Immature natural killer cell (primary cell): ENCODE measurements at regions not wholly inside any gene's neighbourhood (a gene's known extent, or its start where the extent isn't known, plus 50 kb on each side); places are given as distances from the start of the nearest gene placed in this dataset.
A peak's percentile ranks its signal among the peaks of the same experiment; 100 is the strongest.

Source experiments
- DNase-seq, 3 donors: peaks; one replicate each; pipeline ENCODE4 v3.0.0; 2022; ENCODE audit warnings: mixed read lengths in 1 of 3
- H3K27ac Mint-ChIP-seq, 6 donors: one replicate each; pipeline ENCODE4 v1.8.0; 2020; ENCODE audit warnings: mixed read lengths in 6 of 6, mild to moderate bottlenecking in 5 of 6, inconsistent platforms in 4 of 6, moderate library complexity in 3 of 6
- H3K27me3 Mint-ChIP-seq, 3 donors: one replicate each; pipeline ENCODE4 v1.8.0; 2020 to 2021; ENCODE audit warnings: low read depth in 3 of 3, mild to moderate bottlenecking in 3 of 3, mixed read lengths in 3 of 3, moderate library complexity in 3 of 3, inconsistent platforms in 1 of 3
- H3K36me3 Mint-ChIP-seq, 3 donors: one replicate each; pipeline ENCODE4 v1.8.0; 2020; ENCODE audit warnings: mixed read lengths in 3 of 3, inconsistent platforms in 2 of 3, mild to moderate bottlenecking in 2 of 3
- H3K4me1 Mint-ChIP-seq, 2 donors: one replicate each; pipeline ENCODE4 v1.8.0; 2020; ENCODE audit warnings: inconsistent platforms in 2 of 2, mild to moderate bottlenecking in 2 of 2, mixed read lengths in 2 of 2, moderate library complexity in 1 of 2
- H3K4me3 Mint-ChIP-seq, 5 donors: one replicate each; pipeline ENCODE4 v1.8.0; 2020; ENCODE audit warnings: mild to moderate bottlenecking in 5 of 5, mixed read lengths in 5 of 5, inconsistent platforms in 3 of 5, moderate library complexity in 3 of 5
- H3K9me3 Mint-ChIP-seq, 6 donors: one replicate each; pipeline ENCODE4 v1.8.0; 2020; ENCODE audit warnings: mild to moderate bottlenecking in 6 of 6, mixed read lengths in 6 of 6, inconsistent platforms in 4 of 6, moderate library complexity in 3 of 6

DNA sequence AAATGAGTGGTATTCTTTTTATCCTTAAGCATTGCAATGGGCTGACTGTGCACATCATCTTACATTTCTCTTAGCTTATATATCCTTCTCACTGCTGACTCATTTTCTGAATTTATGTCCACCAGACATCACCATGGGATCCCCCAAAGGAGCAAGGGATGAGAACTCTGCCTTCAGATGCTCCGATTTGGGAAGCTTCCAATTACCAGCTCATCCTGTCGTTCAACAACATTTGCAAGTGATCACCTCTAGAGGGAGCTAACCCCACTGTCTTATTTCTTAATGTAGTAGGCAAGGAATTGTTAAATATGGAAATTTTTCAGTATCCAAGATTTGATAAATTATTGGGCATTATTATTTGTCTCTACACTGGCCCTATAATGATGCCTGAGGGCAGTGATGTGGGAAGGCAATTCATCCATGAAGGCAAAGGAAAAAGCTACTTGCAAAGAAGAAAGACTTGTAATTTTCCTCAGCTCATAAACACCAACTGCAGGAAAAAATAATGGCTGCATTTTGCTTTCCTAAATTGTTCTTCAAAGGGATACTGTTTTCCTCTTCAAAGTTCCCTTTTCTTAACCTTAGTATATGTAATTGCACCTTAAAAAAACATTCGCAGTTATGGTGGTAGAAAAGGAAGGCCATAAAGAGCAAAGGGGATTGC is 102.4 kb upstream of the FSHB start:
- no peaks in the 10 kb centered on the region for H3K36me3 Mint-ChIP-seq
- H3K4me3 Mint-ChIP-seq: no peak overlapping the region
- H3K4me1 Mint-ChIP-seq: no peaks in the 10 kb centered on the region
- DNase-seq: peak in 1 of 3 donors; percentile 2
- H3K27ac Mint-ChIP-seq: no peak overlapping the region
- H3K27me3 Mint-ChIP-seq: peaks cover 0 to 4% (median 0%) of the 10 kb centered on the region in 3 donors
- peaks cover 0 to 2% (median 0%) of the 10 kb centered on the region in 6 donors for H3K9me3 Mint-ChIP-seq

- no peak for DNase-seq
- Mint-ChIP-seq H3K27me3 (peaks cover 0 to 4% (median 0%) of the 10 kb centered on the region in 3 donors), H3K4me3 (no peak overlapping the region), H3K27ac (no peak overlapping the region), H3K36me3 (no peaks in the 10 kb centered on the region), H3K9me3 (peaks cover 0 to 1% (median 0%) of the 10 kb centered on the region in 6 donors), H3K4me1 (no peaks in the 10 kb centered on the region)
Measured at GRCh38 chr11:30131535-30131934, 99.3 kb upstream of the FSHB start.

- Mint-ChIP-seq H3K9me3 (no peaks in the 10 kb centered on the region), H3K36me3 (no peaks in the 10 kb centered on the region), H3K27me3 (peaks cover 0 to 3% (median 0%) of the 10 kb centered on the region in 3 donors), H3K4me1 (no peaks in the 10 kb centered on the region), H3K4me3 (no peak overlapping the region), H3K27ac (no peak overlapping the region)
- no peak for DNase-seq
Measured at GRCh38 chr11:30133281-30133680, 97.5 kb upstream of the FSHB start.

GRCh38 chr11:30143098-30143705 is 87.6 kb upstream of the FSHB start:
- peaks cover 2 to 3% (median 2%) of the 10 kb centered on the region in 3 donors for H3K27me3 Mint-ChIP-seq

DNA sequence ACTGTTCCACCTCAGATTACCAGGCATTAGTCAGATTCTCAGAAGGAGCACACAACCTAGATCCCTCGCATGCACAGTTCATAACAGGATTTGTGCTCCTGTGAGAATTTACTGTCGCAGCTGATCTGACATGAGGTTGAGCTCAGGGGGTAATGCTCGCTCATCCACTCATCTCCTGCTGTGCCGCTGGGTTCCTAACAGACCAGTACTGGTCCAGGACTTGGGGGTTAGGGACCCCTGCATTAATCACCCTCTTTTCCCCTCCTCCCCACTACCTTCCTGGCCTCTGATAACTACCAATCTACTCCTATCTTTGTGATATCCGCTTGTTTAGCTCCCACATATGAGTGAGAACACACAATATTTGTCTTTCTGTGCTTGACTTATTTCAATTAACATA is 83.5 kb upstream of the FSHB start:
- Mint-ChIP-seq H3K27me3 (peaks cover 2 to 5% (median 3%) of the 10 kb centered on the region in 3 donors), H3K9me3 (peaks cover 0 to 9% (median 0%) of the 10 kb centered on the region in 6 donors), H3K4me1 (no peaks in the 10 kb centered on the region), H3K36me3 (no peaks in the 10 kb centered on the region), H3K4me3 (no peak overlapping the region), H3K27ac (no peak overlapping the region)
- no peak for DNase-seq

More at GRCh38 chr11:30143098-30143705, 87.6 kb upstream of the FSHB start:
- H3K4me1 Mint-ChIP-seq: no peaks in the 10 kb centered on the region
- peaks cover 0 to 7% (median 0%) of the 10 kb centered on the region in 6 donors for H3K9me3 Mint-ChIP-seq
- DNase-seq: peak in 2 of 3 donors; percentile 1 to 9
- H3K36me3 Mint-ChIP-seq: no peaks in the 10 kb centered on the region
- no peak overlapping the region for H3K4me3 Mint-ChIP-seq
- H3K27ac Mint-ChIP-seq: no peak overlapping the region

- H3K9me3 Mint-ChIP-seq: peaks cover 0 to 9% (median 0%) of the 10 kb centered on the region in 6 donors
- H3K4me1 Mint-ChIP-seq: no peaks in the 10 kb centered on the region
- H3K4me3 Mint-ChIP-seq: no peak overlapping the region
- H3K36me3 Mint-ChIP-seq: no peaks in the 10 kb centered on the region
- DNase-seq: no peak
- H3K27me3 Mint-ChIP-seq: peaks cover 0 to 8% (median 3%) of the 10 kb centered on the region in 3 donors
- H3K27ac Mint-ChIP-seq: no peak overlapping the region
Measured at GRCh38 chr11:30149998-30150397, 80.8 kb upstream of the FSHB start.

- Mint-ChIP-seq H3K4me3 (no peak overlapping the region), H3K36me3 (no peaks in the 10 kb centered on the region), H3K27me3 (peaks cover 2 to 8% (median 3%) of the 10 kb centered on the region in 3 donors), H3K9me3 (peaks cover 0 to 11% (median 0%) of the 10 kb centered on the region in 6 donors), H3K27ac (no peak overlapping the region), H3K4me1 (no peaks in the 10 kb centered on the region)
- DNase-seq: no peak
Measured at GRCh38 chr11:30150425-30150824, 80.4 kb upstream of the FSHB start.

DNA sequence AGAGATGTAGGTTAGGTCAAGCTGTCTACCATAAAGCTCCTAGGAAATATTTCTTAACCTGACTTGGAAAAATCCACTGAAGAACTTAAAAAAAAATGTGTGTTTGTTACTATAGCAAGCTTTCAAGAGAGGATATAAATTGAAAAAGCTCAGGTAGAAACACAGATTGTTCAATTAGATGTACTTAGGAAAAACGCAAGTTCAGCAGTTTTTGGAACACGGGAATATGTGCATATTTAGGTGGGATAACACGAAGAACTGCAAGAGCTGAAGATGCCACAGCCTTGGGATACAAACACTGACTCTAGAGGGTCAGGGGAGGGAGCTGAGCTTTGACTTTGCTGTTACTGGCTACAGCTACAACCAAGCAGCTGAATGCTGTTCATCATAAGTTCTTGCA is 77.8 kb upstream of the FSHB start:
- no peak overlapping the region for H3K4me3 Mint-ChIP-seq
- no peak for DNase-seq

GRCh38 chr11:30155428-30155827 is 75.4 kb upstream of the FSHB start:
- peaks cover 1 to 7% (median 2%) of the 10 kb centered on the region in 3 donors for H3K27me3 Mint-ChIP-seq
- no peaks in the 10 kb centered on the region for H3K4me1 Mint-ChIP-seq
- no peaks in the 10 kb centered on the region for H3K36me3 Mint-ChIP-seq
- H3K9me3 Mint-ChIP-seq: peaks cover 0 to 3% (median 0%) of the 10 kb centered on the region in 6 donors
- H3K4me3 Mint-ChIP-seq: no peak overlapping the region
- no peak for DNase-seq
- H3K27ac Mint-ChIP-seq: no peak overlapping the region

More for the DNA sequence above, 77.8 kb upstream of the FSHB start:
- no peaks in the 10 kb centered on the region for H3K4me1 Mint-ChIP-seq
- no peaks in the 10 kb centered on the region for H3K36me3 Mint-ChIP-seq
- H3K27me3 Mint-ChIP-seq: peaks cover 1 to 6% (median 2%) of the 10 kb centered on the region in 3 donors
- H3K27ac Mint-ChIP-seq: no peak overlapping the region
- peaks cover 0 to 5% (median 0%) of the 10 kb centered on the region in 6 donors for H3K9me3 Mint-ChIP-seq

- no peaks in the 10 kb centered on the region for H3K36me3 Mint-ChIP-seq
- H3K27me3 Mint-ChIP-seq: peaks cover 0 to 5% (median 2%) of the 10 kb centered on the region in 3 donors
- peaks cover 0 to 8% (median 2%) of the 10 kb centered on the region in 6 donors for H3K9me3 Mint-ChIP-seq
- H3K4me1 Mint-ChIP-seq: no peaks in the 10 kb centered on the region
- no peak overlapping the region for H3K4me3 Mint-ChIP-seq
- no peak for DNase-seq
- no peak overlapping the region for H3K27ac Mint-ChIP-seq
Measured at GRCh38 chr11:30159546-30159945, 71.3 kb upstream of the FSHB start.

GRCh38 chr11:30165652-30166051 is 65.2 kb upstream of the FSHB start:
- Mint-ChIP-seq H3K9me3 (peaks cover 0 to 8% (median under 1%) of the 10 kb centered on the region in 6 donors), H3K4me3 (no peak overlapping the region), H3K36me3 (no peaks in the 10 kb centered on the region), H3K27me3 (peaks cover 0 to 2% (median 0%) of the 10 kb centered on the region in 3 donors), H3K4me1 (no peaks in the 10 kb centered on the region), H3K27ac (no peak overlapping the region)
- DNase-seq: no peak

- Mint-ChIP-seq H3K4me1 (no peaks in the 10 kb centered on the region), H3K4me3 (no peak overlapping the region), H3K27me3 (peaks cover 0 to 1% (median 0%) of the 10 kb centered on the region in 3 donors), H3K9me3 (peaks cover 0 to 4% (median 0%) of the 10 kb centered on the region in 6 donors), H3K36me3 (no peaks in the 10 kb centered on the region), H3K27ac (no peak overlapping the region)
- no peak for DNase-seq
Measured at GRCh38 chr11:30171661-30172060, 59.2 kb upstream of the FSHB start.

GRCh38 chr11:30172158-30172557 is 58.7 kb upstream of the FSHB start:
- no peak for DNase-seq
- Mint-ChIP-seq H3K4me1 (no peaks in the 10 kb centered on the region), H3K36me3 (no peaks in the 10 kb centered on the region), H3K9me3 (peaks cover 0 to 4% (median 0%) of the 10 kb centered on the region in 6 donors), H3K27me3 (peaks cover 0 to 1% (median 0%) of the 10 kb centered on the region in 3 donors), H3K27ac (no peak overlapping the region), H3K4me3 (no peak overlapping the region)

GRCh38 chr11:30172883-30173311 is 57.9 kb upstream of the FSHB start:
- H3K9me3 Mint-ChIP-seq: peaks cover 0 to 8% (median 0%) of the 10 kb centered on the region in 6 donors
- peaks cover 0 to 1% (median 0%) of the 10 kb centered on the region in 3 donors for H3K27me3 Mint-ChIP-seq
- no peak for DNase-seq
- H3K4me3 Mint-ChIP-seq: no peak overlapping the region
- no peak overlapping the region for H3K27ac Mint-ChIP-seq
- no peaks in the 10 kb centered on the region for H3K36me3 Mint-ChIP-seq
- H3K4me1 Mint-ChIP-seq: no peaks in the 10 kb centered on the region
